GM21529 (cell line): ENCODE measurements at regions not wholly inside any gene's neighbourhood (a gene's known extent, or its start where the extent isn't known, plus 50 kb on each side); places are given as distances from the start of the nearest gene placed in this dataset.
A peak's percentile ranks its signal among the peaks of the same experiment; 100 is the strongest.

Source experiments
- ATAC-seq: cut with Tn5 transposase; IDR thresholded peaks from one replicate; pipeline ENCODE4 v1.9.1; 2021; ENCODE audit not compliant: unreplicated experiment

GRCh38 chr6:111984516-111985201, 69.2 kb upstream of the CCN6 start:
- no peak for ATAC-seq

DNA sequence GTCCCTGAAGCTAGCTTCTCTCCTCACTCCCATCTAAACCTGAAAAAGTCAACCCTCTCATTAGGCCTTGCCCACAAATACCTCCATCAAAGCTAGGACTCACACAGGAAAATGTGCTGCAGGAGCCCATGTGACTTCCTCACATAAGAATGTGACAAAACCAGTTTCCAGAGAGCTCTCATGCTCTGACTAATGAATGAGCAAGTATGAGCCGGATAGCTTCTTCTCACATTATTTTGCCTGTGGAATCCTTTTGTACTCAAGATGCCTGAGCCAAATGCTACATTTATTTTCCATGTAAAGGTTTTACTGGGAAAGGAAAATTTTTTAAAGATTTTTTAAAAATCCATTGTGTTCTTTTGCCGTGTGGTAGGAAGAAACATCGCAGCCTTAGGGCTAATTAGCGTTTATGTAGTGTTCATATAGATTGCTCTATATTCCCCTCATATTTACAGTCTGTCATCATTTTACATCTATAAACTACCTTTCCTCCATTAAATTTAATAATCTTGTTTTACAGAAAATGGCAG, 68.6 kb upstream of the CCN6 start:
- ATAC-seq: no peak

DNA sequence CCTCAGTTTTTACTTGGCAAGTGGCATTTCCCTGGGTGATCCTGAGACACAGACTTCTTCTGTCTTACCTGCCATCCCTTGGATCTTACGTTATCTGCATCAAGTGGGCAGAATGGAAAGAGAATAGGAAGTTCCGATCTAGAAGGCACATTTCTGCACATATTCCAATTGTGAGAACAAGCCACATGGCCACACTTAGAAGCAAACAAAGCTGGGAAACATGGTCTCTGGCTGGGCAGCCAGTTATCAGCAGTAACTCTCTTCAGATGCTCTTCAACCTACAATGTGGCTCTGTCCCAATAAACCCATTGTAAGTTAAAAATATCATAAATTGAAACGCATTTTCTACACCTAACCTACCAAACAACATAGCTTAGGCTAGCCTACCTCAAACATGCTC, 67.3 kb upstream of the CCN6 start:
- no peak for ATAC-seq

DNA sequence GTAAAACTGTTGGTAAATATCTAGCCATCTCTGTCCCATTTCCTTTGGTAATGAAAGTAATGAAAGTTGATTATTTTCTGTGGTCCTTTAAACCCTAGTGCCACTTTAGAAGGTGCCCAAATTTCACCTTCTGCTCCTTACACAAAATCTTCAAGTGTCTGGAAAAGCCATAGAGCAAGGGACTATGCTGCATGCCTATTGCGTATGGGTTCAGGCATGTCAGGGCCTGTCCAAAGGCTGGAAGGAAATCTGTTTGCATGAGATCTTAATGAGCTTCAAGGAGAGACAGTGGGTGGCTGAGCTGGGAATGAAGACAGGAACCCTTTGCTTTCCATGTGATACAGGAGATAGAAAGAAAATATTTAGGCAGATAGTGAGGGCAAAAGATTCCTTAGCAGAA, 66.6 kb upstream of the CCN6 start:
- ATAC-seq: no peak

DNA sequence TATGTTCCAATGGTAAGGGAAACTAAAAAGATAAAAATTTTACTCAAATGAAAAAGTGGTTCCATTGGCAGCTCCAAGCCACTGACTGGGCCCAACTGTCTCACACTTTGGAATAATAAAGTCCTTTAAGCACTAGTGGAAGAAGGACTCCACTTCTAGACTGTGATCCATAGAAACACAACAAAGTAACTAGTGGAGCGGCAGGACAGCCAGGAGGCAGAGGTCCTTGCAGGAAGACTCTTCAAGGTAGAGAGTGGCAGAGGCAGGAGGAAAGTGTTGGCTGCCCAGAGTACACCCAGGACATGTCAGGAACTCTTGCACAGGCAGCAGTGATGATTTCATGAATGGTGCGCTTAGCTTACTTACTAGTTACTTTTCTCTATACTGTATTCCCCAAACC, 65.0 kb upstream of the CCN6 start:
- ATAC-seq: no peak

- peak; percentile 53 for ATAC-seq
These were observed 64.2 kb upstream of the CCN6 start for GRCh38 chr6:111989743-111990142.

GRCh38 chr6:111990214-111990613, 63.7 kb upstream of the CCN6 start:
- ATAC-seq: peak; percentile 41

- ATAC-seq: peak; percentile 49
These were observed 61.1 kb upstream of the CCN6 start for GRCh38 chr6:111992851-111993250.

DNA sequence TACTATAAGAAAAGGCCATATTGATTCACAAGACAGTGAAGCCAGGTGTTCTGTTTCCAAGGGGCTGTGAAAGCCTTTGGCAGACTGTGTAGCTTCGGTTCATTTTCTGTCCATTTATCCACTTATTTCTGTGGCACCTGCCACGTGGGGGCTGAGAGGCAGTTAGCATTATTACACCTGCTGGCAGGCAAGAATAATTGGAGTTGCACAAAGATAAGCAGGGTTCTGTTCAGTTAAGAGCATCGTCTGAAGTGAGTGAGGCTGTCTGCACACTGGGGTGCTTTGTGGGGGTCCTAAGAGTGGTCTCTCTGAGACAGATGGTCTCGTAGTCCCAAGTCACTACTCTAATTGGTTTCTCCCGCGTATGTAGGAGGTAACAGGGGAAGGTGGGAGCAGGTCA, 60.6 kb upstream of the CCN6 start:
- no peak for ATAC-seq

GRCh38 chr6:111994791-111995190, 59.1 kb upstream of the CCN6 start:
- ATAC-seq: no peak

- no peak for ATAC-seq
These were observed 58.5 kb upstream of the CCN6 start for GRCh38 chr6:111995404-111995803.

- no peak for ATAC-seq
These were observed 57.6 kb upstream of the CCN6 start for GRCh38 chr6:111996144-111996865.

DNA sequence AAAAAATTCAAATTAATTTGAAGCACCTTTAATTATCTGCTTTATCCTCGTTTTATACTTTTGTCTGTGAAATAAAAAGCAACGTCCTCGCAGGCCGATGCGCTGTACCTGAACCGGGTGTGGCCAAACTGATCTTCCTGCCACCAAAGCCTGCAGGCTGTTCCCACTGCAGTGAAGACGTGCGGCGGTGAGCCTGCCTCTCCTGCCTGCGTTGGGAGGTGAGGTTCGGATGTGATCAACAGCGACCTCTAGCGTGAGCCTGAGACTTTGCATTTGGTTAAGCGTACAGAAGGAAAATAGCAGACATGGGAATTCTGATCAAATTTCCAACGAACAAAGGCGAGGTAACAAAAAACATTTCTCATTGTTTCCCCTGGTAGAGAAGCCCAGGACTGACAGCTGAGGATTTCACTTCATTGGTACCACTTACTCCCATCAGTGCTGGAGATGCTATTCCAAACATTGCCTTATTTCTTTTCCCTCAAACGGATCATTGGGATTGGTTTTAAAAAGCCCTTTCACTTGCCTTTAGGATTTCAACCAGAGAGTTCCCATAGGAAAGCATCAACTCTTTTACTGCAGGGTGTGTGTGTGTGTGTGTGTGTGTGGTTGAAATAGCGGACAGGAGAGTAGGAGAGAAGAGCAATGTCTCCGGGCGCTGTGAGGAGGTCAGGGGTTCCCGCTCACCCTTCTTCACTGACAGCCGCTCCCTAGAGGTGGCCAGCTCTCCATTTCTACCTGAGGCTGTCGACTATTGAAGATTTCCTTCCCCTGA, 56.6 kb upstream of the CCN6 start:
- peak; percentile 72 for ATAC-seq

DNA sequence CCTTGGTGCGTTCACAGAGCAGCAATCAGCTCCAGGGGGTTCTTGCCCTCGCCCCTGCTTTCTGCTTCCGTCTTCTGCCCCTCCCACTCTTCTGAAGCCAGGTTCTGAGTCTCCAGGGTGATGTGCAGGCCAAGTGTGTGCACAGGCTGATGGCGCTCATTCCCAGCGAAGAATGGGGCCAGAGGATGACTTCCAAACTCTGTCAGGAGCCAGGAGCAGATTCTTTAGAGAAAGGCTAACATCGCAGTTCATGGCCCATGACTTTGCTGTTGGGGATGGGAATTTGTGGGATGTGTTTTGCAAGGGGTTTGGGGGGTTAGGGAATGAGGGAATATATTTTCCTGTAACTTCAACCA, 56.1 kb upstream of the CCN6 start:
- ATAC-seq: no peak

DNA sequence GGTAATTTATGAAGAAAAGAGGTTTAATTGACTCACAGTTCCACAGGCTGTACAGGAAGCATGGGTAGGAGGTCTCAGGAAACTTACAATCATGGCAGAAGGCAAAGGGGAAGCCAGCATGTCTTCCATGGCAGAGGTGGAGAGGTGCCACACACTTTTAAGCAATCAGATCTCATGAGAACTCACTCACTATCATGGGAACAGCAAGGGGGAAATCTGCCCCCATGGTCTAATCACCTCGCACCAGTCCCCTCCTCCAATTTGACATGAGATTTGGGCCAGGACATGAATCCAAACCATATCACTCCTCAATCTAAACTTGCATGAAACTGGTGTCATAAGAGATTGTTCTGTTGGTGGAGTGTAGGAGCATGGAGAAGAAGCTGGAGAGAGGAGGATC, 51.6 kb upstream of the CCN6 start:
- no peak for ATAC-seq
